ENCODE measurements at regions not wholly inside any gene's neighbourhood (a gene's known extent, or its start where the extent isn't known, plus 50 kb on each side); places are given as distances from the start of the nearest gene placed in this dataset.

GRCh38 chr16:49923411-49923810, 67.5 kb upstream of the ZNF423 start:
- H3K36me3 Mint-ChIP-seq (ENCODE audit: insufficient read depth), result no peaks in the 10 kb centered on the region
- no peaks in the 10 kb centered on the region for H3K9me3 Mint-ChIP-seq (ENCODE audit: low read depth)
- H3K4me1 Mint-ChIP-seq (ENCODE audit: low read depth), result peaks cover 3% of the 10 kb centered on the region
- peaks cover 22% of the 10 kb centered on the region for H3K27me3 Mint-ChIP-seq
- no peak overlapping the region for H3K27ac Mint-ChIP-seq
- TF ChIP-seq CTCF (IDR thresholded peaks at IDR 0.05; ENCODE audit: unreplicated experiment), result no peak
- no peak for DNase-seq (ENCODE audit: low spot score, unreplicated experiment)
- no peak overlapping the region for H3K4me3 Mint-ChIP-seq (ENCODE audit: low read depth)

- H3K4me1 Mint-ChIP-seq (ENCODE audit: low read depth), result peaks cover 3% of the 10 kb centered on the region
- no peaks in the 10 kb centered on the region for H3K9me3 Mint-ChIP-seq (ENCODE audit: low read depth)
- no peak overlapping the region for H3K27ac Mint-ChIP-seq
- peaks cover 24% of the 10 kb centered on the region for H3K27me3 Mint-ChIP-seq
- TF ChIP-seq CTCF (IDR thresholded peaks at IDR 0.05; ENCODE audit: unreplicated experiment), result no peak
- no peaks in the 10 kb centered on the region for H3K36me3 Mint-ChIP-seq (ENCODE audit: insufficient read depth)
- H3K4me3 Mint-ChIP-seq (ENCODE audit: low read depth), result no peak overlapping the region
- DNase-seq (ENCODE audit: low spot score, unreplicated experiment), result no peak
Observed at GRCh38 chr16:49924078-49924477, 68.2 kb upstream of the ZNF423 start.

- Mint-ChIP-seq H3K4me3 (ENCODE audit: low read depth) (no peak overlapping the region), H3K36me3 (ENCODE audit: insufficient read depth) (no peaks in the 10 kb centered on the region), H3K9me3 (ENCODE audit: low read depth) (no peaks in the 10 kb centered on the region), H3K27ac (no peak overlapping the region), H3K4me1 (ENCODE audit: low read depth) (peaks cover under 1% of the 10 kb centered on the region), H3K27me3 (peaks cover 36% of the 10 kb centered on the region)
- TF ChIP-seq CTCF (IDR thresholded peaks at IDR 0.05; ENCODE audit: unreplicated experiment), result no peak
- no peak for DNase-seq (ENCODE audit: low spot score, unreplicated experiment)
Observed at GRCh38 chr16:49926941-49927340, 71.0 kb upstream of the ZNF423 start.

- TF ChIP-seq CTCF (IDR thresholded peaks at IDR 0.05; ENCODE audit: unreplicated experiment), result no peak
- H3K4me1 Mint-ChIP-seq (ENCODE audit: low read depth), result peaks cover 7% of the 10 kb centered on the region
- no peak overlapping the region for H3K27ac Mint-ChIP-seq
- H3K9me3 Mint-ChIP-seq (ENCODE audit: low read depth), result no peaks in the 10 kb centered on the region
- no peak overlapping the region for H3K4me3 Mint-ChIP-seq (ENCODE audit: low read depth)
- no peaks in the 10 kb centered on the region for H3K36me3 Mint-ChIP-seq (ENCODE audit: insufficient read depth)
- peaks cover 42% of the 10 kb centered on the region for H3K27me3 Mint-ChIP-seq
- no peak for DNase-seq (ENCODE audit: low spot score, unreplicated experiment)
Observed at GRCh38 chr16:49928176-49929041, 72.5 kb upstream of the ZNF423 start.

- TF ChIP-seq CTCF (IDR thresholded peaks at IDR 0.05; ENCODE audit: unreplicated experiment), result no peak
- H3K4me3 Mint-ChIP-seq (ENCODE audit: low read depth), result no peak overlapping the region
- no peaks in the 10 kb centered on the region for H3K9me3 Mint-ChIP-seq (ENCODE audit: low read depth)
- H3K27me3 Mint-ChIP-seq, result peaks cover 44% of the 10 kb centered on the region
- H3K36me3 Mint-ChIP-seq (ENCODE audit: insufficient read depth), result no peaks in the 10 kb centered on the region
- DNase-seq (ENCODE audit: low spot score, unreplicated experiment), result no peak
- no peak overlapping the region for H3K27ac Mint-ChIP-seq
- H3K4me1 Mint-ChIP-seq (ENCODE audit: low read depth), result peaks cover 16% of the 10 kb centered on the region
Observed at GRCh38 chr16:49929626-49930025, 73.7 kb upstream of the ZNF423 start.
